Fibroblast of villous mesenchyme (primary cell): ENCODE measurements at regions not wholly inside any gene's neighbourhood (a gene's known extent, or its start where the extent isn't known, plus 50 kb on each side); places are given as distances from the start of the nearest gene placed in this dataset.
A peak's percentile ranks its signal among the peaks of the same experiment; 100 is the strongest.
"Not testable (repeated sequence)": the region's sequence is repeated elsewhere in the genome, so short reads cannot be mapped to it uniquely, and the experiment has no call there.

Experiments
- DNase-seq: peaks from one replicate; pipeline ENCODE4 v3.0.0-alpha.2; 2010; ENCODE audit warnings: low read depth
- H3K4me3 ChIP-seq: 2 replicates; pipeline ENCODE4 v1.5.1; 2011; ENCODE audit warnings: low read depth, mild to moderate bottlenecking, low read length
- TF ChIP-seq, protein P1 (sequence below): IDR thresholded peaks from 2 replicates; pipeline ENCODE4 v1.5.1; 2012; ENCODE audit warnings: low read depth, mild to moderate bottlenecking, low read length; ENCODE audit not compliant: insufficient read depth

- no peak overlapping the region for H3K4me3 ChIP-seq
- TF ChIP-seq, protein P1, sequence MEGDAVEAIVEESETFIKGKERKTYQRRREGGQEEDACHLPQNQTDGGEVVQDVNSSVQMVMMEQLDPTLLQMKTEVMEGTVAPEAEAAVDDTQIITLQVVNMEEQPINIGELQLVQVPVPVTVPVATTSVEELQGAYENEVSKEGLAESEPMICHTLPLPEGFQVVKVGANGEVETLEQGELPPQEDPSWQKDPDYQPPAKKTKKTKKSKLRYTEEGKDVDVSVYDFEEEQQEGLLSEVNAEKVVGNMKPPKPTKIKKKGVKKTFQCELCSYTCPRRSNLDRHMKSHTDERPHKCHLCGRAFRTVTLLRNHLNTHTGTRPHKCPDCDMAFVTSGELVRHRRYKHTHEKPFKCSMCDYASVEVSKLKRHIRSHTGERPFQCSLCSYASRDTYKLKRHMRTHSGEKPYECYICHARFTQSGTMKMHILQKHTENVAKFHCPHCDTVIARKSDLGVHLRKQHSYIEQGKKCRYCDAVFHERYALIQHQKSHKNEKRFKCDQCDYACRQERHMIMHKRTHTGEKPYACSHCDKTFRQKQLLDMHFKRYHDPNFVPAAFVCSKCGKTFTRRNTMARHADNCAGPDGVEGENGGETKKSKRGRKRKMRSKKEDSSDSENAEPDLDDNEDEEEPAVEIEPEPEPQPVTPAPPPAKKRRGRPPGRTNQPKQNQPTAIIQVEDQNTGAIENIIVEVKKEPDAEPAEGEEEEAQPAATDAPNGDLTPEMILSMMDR, result no peak
- DNase-seq, result no peak
These were observed 61.1 kb upstream of the SLC35C1 start for GRCh38 chr11:45743556-45744468.

DNA sequence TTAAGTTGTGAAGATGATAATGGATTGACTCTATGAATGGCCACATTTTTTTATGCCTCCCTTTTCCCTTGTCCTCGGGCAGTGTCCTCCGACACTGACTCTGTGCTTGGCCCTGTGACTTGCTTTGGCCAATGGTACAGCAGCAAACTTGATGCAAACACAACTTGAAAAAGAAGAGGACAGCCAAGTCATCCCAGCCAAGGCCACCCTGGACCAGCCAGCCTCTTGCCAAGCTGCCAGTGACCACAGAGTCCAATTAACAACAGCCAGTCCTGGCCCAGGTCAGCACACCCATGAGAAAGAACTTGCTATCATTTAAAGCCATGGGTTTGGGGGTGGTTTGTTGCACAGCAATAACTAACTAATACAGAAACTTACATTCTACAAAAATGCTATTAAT lies 63.4 kb upstream of the SLC35C1 start:
- TF ChIP-seq, protein P1, result no peak
- DNase-seq, result no peak
- H3K4me3 ChIP-seq, result no peak overlapping the region

DNA sequence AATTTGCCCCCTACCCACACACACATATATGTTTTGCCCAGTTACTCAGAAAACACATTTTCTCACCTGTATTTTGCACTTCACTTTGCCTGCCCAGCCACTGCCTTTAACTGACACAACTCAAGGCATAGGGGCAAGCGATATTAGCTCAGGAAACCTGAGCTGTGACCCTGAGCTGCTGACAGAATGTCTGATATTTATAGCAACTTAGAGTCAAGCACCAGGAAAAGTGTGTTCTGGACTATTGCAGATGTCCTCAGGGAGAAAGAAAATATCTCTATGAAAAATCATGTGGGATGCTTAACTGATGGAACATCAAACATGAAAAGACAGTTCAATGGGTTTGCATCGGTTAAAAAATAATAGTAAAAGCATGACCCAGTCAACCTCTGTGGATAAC lies 63.9 kb upstream of the SLC35C1 start:
- H3K4me3 ChIP-seq, result no peak overlapping the region
- TF ChIP-seq, protein P1, result no peak
- no peak for DNase-seq

GRCh38 chr11:45739866-45740265 lies 65.1 kb upstream of the SLC35C1 start:
- DNase-seq, result no peak
- TF ChIP-seq, protein P1, result no peak
- H3K4me3 ChIP-seq, result no peak overlapping the region

GRCh38 chr11:45739071-45739470 lies 65.9 kb upstream of the SLC35C1 start:
- not testable (repeated sequence) for DNase-seq, H3K4me3 ChIP-seq

DNA sequence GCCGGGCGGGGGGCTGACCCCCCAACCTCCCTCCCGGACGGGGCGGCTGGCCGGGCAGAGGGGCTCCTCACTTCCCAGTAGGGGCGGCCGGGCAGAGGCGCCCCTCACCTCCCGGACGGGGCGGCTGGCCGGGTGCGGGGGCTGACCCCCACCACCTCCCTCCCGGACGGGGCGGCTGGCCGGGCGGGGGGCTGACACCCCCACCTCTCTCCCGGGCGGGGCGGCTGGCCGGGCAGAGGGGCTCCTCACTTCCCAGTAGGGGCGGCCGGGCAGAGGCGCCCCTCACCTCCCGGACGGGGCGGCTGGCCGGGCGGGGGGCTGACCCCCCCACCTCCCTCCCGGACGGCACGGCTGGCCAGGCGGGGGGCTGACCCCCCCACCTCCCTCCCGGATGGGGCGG lies 66.8 kb upstream of the SLC35C1 start:
- H3K4me3 ChIP-seq, DNase-seq: not testable (repeated sequence)

- TF ChIP-seq, protein P1, result no peak
- peak; percentile 19 for DNase-seq
These were observed 67.9 kb upstream of the SLC35C1 start for GRCh38 chr11:45737056-45737455.

DNA sequence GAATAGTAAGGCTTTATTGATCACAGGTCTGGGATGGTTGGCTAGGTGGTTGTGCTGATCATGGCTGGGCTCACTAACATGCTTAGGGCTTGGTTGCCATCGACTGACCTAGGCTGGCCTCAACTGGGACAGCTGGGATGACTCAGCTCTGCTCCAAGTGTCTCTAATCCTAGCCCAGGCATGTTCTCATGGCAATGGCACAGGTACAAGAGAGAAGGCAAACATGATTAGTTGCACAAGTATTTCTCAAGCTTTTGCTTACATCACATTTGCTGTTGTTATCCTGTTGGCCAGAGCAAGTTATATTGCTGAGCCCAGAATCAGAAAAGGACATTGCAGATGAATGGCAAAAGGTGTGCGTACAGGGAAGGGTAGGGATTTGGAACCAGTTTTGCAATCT lies 68.5 kb upstream of the SLC35C1 start:
- TF ChIP-seq, protein P1, result no peak
- DNase-seq, result peak; percentile 34
- no peak overlapping the region for H3K4me3 ChIP-seq

More at GRCh38 chr11:45737056-45737455, 67.9 kb upstream of the SLC35C1 start:
- no peak overlapping the region for H3K4me3 ChIP-seq
